Stomach smooth muscle (tissue), 2 donors: ENCODE measurements at regions not wholly inside any gene's neighbourhood (a gene's known extent, or its start where the extent isn't known, plus 50 kb on each side); places are given as distances from the start of the nearest gene placed in this dataset.
A peak's percentile ranks its signal among the peaks of the same experiment; 100 is the strongest.

ENCODE experiments used
- H3K27ac ChIP-seq: one replicate; pipeline ENCODE4 v1.7.0; 2013; ENCODE audit warnings: mild to moderate bottlenecking, low read length, inconsistent platforms
- H3K27me3 ChIP-seq, 2 donors: one replicate each; pipeline ENCODE4 v1.7.0; 2013; ENCODE audit warnings: low read length in 2 of 2; ENCODE audit not compliant: insufficient read depth in 2 of 2, control insufficient read depth in 1 of 2
- H3K36me3 ChIP-seq, 2 donors: one replicate each; pipeline ENCODE4 v1.7.0; 2013; ENCODE audit warnings: low read length in 2 of 2; ENCODE audit not compliant: control insufficient read depth in 2 of 2, insufficient read depth in 2 of 2
- H3K4me1 ChIP-seq: one replicate; pipeline ENCODE4 v1.7.0; 2013; ENCODE audit warnings: low read length; ENCODE audit not compliant: control insufficient read depth, insufficient read depth
- H3K4me3 ChIP-seq, 2 donors: one replicate each; pipeline ENCODE4 v1.7.0; 2013; ENCODE audit warnings: low read length in 2 of 2
- H3K9ac ChIP-seq, 2 donors: one replicate each; pipeline ENCODE4 v1.7.0; 2013; ENCODE audit warnings: low read length in 2 of 2, mild to moderate bottlenecking in 1 of 2
- H3K9me3 ChIP-seq, 2 donors: one replicate each; pipeline ENCODE4 v1.7.0; 2013; ENCODE audit warnings: low read length in 2 of 2; ENCODE audit not compliant: control insufficient read depth in 2 of 2
- donor health status: healthy.
- donor health status: Pancreatic carcinoma.

GRCh38 chr4:152041295-152041694 is 280.5 kb upstream of the GATB start:
- Histone ChIP-seq H3K27me3 (peaks cover 0 to 5% of the 10 kb centered on the region in 2 donors), H3K9me3 (no peaks in the 10 kb centered on the region), H3K27ac (no peak overlapping the region), H3K4me1 (peaks cover 17% of the 10 kb centered on the region), H3K9ac (no peak overlapping the region), H3K4me3 (no peak overlapping the region), H3K36me3 (no peaks in the 10 kb centered on the region)

GRCh38 chr4:152039691-152040090 is 278.9 kb upstream of the GATB start:
- H3K9ac ChIP-seq, result no peak overlapping the region
- no peaks in the 10 kb centered on the region for H3K9me3 ChIP-seq
- H3K4me1 ChIP-seq, result peaks cover 8% of the 10 kb centered on the region
- H3K36me3 ChIP-seq, result no peaks in the 10 kb centered on the region
- no peak overlapping the region for H3K4me3 ChIP-seq
- no peaks in the 10 kb centered on the region for H3K27me3 ChIP-seq
- H3K27ac ChIP-seq, result no peak overlapping the region

- Histone ChIP-seq H3K27ac (peak overlapping the region; percentile 37), H3K4me1 (peaks cover 8% of the 10 kb centered on the region), H3K9me3 (no peaks in the 10 kb centered on the region), H3K4me3 (no peak overlapping the region), H3K36me3 (no peaks in the 10 kb centered on the region), H3K27me3 (no peaks in the 10 kb centered on the region), H3K9ac (no peak overlapping the region)
Observed at GRCh38 chr4:152039023-152039481, 278.2 kb upstream of the GATB start.

GRCh38 chr4:152038238-152038637 is 277.4 kb upstream of the GATB start:
- no peak overlapping the region for H3K9ac ChIP-seq
- peak overlapping the region; percentile 55 for H3K27ac ChIP-seq
- no peaks in the 10 kb centered on the region for H3K36me3 ChIP-seq
- no peaks in the 10 kb centered on the region for H3K9me3 ChIP-seq
- H3K4me3 ChIP-seq, result no peak overlapping the region
- H3K27me3 ChIP-seq, result no peaks in the 10 kb centered on the region
- H3K4me1 ChIP-seq, result peaks cover 11% of the 10 kb centered on the region

GRCh38 chr4:152037435-152037834 is 276.6 kb upstream of the GATB start:
- Histone ChIP-seq H3K36me3 (no peaks in the 10 kb centered on the region), H3K4me3 (no peak overlapping the region), H3K27me3 (no peaks in the 10 kb centered on the region), H3K9me3 (no peaks in the 10 kb centered on the region), H3K9ac (no peak overlapping the region), H3K27ac (peak overlapping the region; percentile 55), H3K4me1 (peaks cover 11% of the 10 kb centered on the region)

- no peaks in the 10 kb centered on the region for H3K27me3 ChIP-seq
Observed at GRCh38 chr4:152033621-152034020, 272.8 kb upstream of the GATB start.

GRCh38 chr4:152032722-152033131 is 271.9 kb upstream of the GATB start:
- Histone ChIP-seq H3K4me3 (no peak overlapping the region), H3K27ac (peak overlapping the region; percentile 38)

More at GRCh38 chr4:152033621-152034020, 272.8 kb upstream of the GATB start:
- H3K36me3 ChIP-seq, result no peaks in the 10 kb centered on the region
- H3K27ac ChIP-seq, result no peak overlapping the region
- H3K4me1 ChIP-seq, result peaks cover 12% of the 10 kb centered on the region
- no peaks in the 10 kb centered on the region for H3K9me3 ChIP-seq
- H3K9ac ChIP-seq, result no peak overlapping the region
- no peak overlapping the region for H3K4me3 ChIP-seq

GRCh38 chr4:152029631-152030030 is 268.8 kb upstream of the GATB start:
- H3K4me3 ChIP-seq, result no peak overlapping the region
- no peaks in the 10 kb centered on the region for H3K9me3 ChIP-seq
- no peak overlapping the region for H3K9ac ChIP-seq
- H3K4me1 ChIP-seq, result peaks cover 7% of the 10 kb centered on the region
- no peaks in the 10 kb centered on the region for H3K36me3 ChIP-seq
- H3K27me3 ChIP-seq, result no peaks in the 10 kb centered on the region
- no peak overlapping the region for H3K27ac ChIP-seq

More at GRCh38 chr4:152032722-152033131, 271.9 kb upstream of the GATB start:
- H3K4me1 ChIP-seq, result peaks cover 8% of the 10 kb centered on the region
- H3K9me3 ChIP-seq, result no peaks in the 10 kb centered on the region
- no peak overlapping the region for H3K9ac ChIP-seq
- no peaks in the 10 kb centered on the region for H3K27me3 ChIP-seq
- H3K36me3 ChIP-seq, result no peaks in the 10 kb centered on the region

- Histone ChIP-seq H3K9me3 (no peaks in the 10 kb centered on the region), H3K9ac (no peak overlapping the region), H3K36me3 (no peaks in the 10 kb centered on the region), H3K4me3 (no peak overlapping the region), H3K27ac (no peak overlapping the region), H3K4me1 (peaks cover 4% of the 10 kb centered on the region), H3K27me3 (no peaks in the 10 kb centered on the region)
Observed at GRCh38 chr4:152028131-152028530, 267.3 kb upstream of the GATB start.

- Histone ChIP-seq H3K9me3 (no peaks in the 10 kb centered on the region), H3K27ac (no peak overlapping the region), H3K4me3 (no peak overlapping the region), H3K27me3 (no peaks in the 10 kb centered on the region), H3K36me3 (no peaks in the 10 kb centered on the region), H3K4me1 (no peaks in the 10 kb centered on the region), H3K9ac (no peak overlapping the region)
Observed at GRCh38 chr4:152024881-152025280, 264.1 kb upstream of the GATB start.

GRCh38 chr4:152023674-152024073 is 262.9 kb upstream of the GATB start:
- no peak overlapping the region for H3K4me3 ChIP-seq
- no peaks in the 10 kb centered on the region for H3K9me3 ChIP-seq
- no peaks in the 10 kb centered on the region for H3K4me1 ChIP-seq
- H3K27ac ChIP-seq, result no peak overlapping the region
- H3K9ac ChIP-seq, result no peak overlapping the region
- H3K27me3 ChIP-seq, result no peaks in the 10 kb centered on the region
- H3K36me3 ChIP-seq, result no peaks in the 10 kb centered on the region
